Mononuclear cell (primary cell): ENCODE measurements at regions not wholly inside any gene's neighbourhood (a gene's known extent, or its start where the extent isn't known, plus 50 kb on each side); places are given as distances from the start of the nearest gene placed in this dataset.
"Not testable (repeated sequence)": the region's sequence is repeated elsewhere in the genome, so short reads cannot be mapped to it uniquely, and the experiment has no call there.

Experiments
- H3K27me3 ChIP-seq: 2 replicates; pipeline ENCODE4 v1.6.0; 2011; ENCODE audit warnings: low read length, control low read depth; ENCODE audit not compliant: insufficient read depth
- H3K4me1 ChIP-seq: 2 replicates; pipeline ENCODE4 v1.5.1; 2011; ENCODE audit warnings: mild to moderate bottlenecking, low read length, control low read depth; ENCODE audit not compliant: insufficient read depth
- H3K4me3 ChIP-seq: 2 replicates; pipeline ENCODE4 v1.5.1; 2011; ENCODE audit warnings: mild to moderate bottlenecking, low read length, moderate library complexity
- H3K9me3 ChIP-seq: 2 replicates; pipeline ENCODE4 v1.5.1; 2011; ENCODE audit warnings: low read depth, mild to moderate bottlenecking, control low read depth, low read length

GRCh38 chr5:91269198-91269597, 113.9 kb downstream of the ARRDC3 start:
- Histone ChIP-seq H3K27me3 (no peaks in the 10 kb centered on the region), H3K4me1 (peaks cover 14% of the 10 kb centered on the region), H3K9me3 (no peaks in the 10 kb centered on the region), H3K4me3 (no peak overlapping the region)

- H3K27me3 ChIP-seq = no peaks in the 10 kb centered on the region
- H3K4me3 ChIP-seq = no peak overlapping the region
- H3K4me1 ChIP-seq = peaks cover 7% of the 10 kb centered on the region
- H3K9me3 ChIP-seq = no peaks in the 10 kb centered on the region
Observed at GRCh38 chr5:91266184-91266705, 116.9 kb downstream of the ARRDC3 start.

DNA sequence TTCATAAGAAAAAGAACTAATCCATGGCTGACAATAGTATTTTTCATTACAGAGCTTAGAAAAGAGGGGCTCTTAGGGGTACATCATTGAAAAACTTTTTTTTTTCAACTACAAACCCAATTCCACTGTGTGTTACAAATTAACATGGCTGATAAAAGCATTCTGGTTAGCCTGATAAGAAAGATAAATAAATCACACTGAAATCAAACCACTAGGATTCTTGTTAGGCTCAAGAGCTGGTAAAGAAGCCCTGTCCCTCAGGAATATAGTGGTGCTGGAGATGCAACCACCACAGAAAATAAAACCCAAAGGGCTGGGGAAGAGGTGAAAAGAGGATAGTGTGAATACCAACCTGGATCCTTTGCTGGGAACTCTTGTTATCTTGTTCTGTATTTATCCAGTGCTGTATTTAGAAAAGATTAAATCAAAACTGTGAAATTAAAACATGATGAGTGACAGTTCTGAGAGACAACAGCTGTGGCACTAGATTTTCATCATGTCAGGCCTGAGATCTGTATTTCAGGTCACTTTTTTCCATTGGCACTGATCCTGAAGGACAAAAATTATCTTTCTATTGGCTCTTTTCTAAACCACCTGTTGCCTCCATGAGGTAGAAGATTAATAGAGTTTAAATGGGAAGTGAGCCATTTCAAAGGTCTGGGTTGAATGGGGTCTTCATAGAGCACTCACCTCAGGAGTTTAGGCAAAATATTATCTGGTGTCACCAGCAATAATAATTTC, 118.6 kb downstream of the ARRDC3 start:
- Histone ChIP-seq H3K27me3 (no peaks in the 10 kb centered on the region), H3K4me1 (peaks cover 7% of the 10 kb centered on the region), H3K4me3 (no peak overlapping the region), H3K9me3 (no peaks in the 10 kb centered on the region)

DNA sequence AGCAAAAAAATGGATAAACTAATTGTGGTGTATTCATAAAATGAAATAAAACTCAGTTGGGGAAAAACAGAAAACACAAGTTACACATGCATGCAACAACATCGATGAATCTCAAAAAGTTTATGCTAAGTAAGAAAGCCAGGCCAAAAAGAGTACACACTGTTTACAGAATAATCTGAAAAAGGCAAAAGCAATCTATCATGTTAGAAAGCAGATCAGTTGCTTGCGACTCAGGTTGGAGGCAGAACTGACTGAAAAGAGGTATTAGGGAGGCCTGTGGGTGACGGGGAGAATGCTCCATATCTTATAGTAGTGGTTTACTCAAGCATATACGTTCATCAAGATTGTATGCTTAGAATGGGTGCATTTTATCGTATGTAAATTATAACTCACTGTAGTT, 119.2 kb downstream of the ARRDC3 start:
- no peaks in the 10 kb centered on the region for H3K27me3 ChIP-seq
- peaks cover 1% of the 10 kb centered on the region for H3K4me1 ChIP-seq
- H3K9me3 ChIP-seq = no peaks in the 10 kb centered on the region
- H3K4me3 ChIP-seq = no peak overlapping the region

DNA sequence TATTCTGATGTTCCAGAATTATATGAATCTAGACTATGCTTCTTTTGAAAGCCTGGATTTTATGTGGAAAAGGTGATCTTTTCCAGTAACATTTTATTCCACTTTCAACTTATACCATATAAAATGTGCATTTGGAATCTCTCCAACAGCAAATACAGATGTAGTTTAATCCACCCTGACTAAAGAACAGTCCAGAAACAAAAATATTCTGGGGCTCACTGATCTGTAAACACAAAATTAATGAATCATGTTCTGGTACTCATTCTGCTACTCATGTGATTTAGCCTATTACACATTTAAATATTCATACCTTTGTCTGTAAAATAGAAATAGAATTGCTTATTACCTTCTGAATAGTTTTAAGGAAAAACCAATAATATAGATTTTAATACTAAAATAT, 125.8 kb downstream of the ARRDC3 start:
- no peaks in the 10 kb centered on the region for H3K27me3 ChIP-seq

DNA sequence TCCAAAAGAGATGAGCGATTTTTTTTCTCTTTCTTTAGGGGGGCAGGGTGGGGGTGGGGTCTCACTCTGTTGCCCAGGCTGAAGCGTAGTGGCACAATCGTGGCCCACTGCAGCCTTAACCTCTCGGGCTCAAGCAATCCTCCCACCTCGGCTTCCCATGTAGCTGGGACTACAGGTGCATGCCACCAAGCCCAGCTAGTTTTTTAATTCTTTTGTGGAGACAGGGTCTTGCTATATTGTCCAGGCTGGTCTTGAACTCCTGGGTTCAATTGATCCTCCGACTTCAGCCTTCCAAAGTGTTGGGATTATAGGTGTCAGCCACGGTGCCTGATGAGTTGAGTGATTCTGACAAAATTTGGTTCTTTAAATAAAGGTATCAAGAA, 127.0 kb downstream of the ARRDC3 start:
- no peaks in the 10 kb centered on the region for H3K4me1 ChIP-seq

More for the DNA sequence above, 125.8 kb downstream of the ARRDC3 start:
- H3K4me1 ChIP-seq = no peaks in the 10 kb centered on the region
- H3K9me3 ChIP-seq = no peaks in the 10 kb centered on the region
- no peak overlapping the region for H3K4me3 ChIP-seq

GRCh38 chr5:91255396-91256141, 127.5 kb downstream of the ARRDC3 start:
- H3K4me1 ChIP-seq = no peaks in the 10 kb centered on the region
- no peak overlapping the region for H3K4me3 ChIP-seq
- H3K27me3 ChIP-seq = no peaks in the 10 kb centered on the region
- no peaks in the 10 kb centered on the region for H3K9me3 ChIP-seq

More for the DNA sequence above, 127.0 kb downstream of the ARRDC3 start:
- H3K9me3 ChIP-seq = no peaks in the 10 kb centered on the region
- H3K27me3 ChIP-seq = no peaks in the 10 kb centered on the region
- no peak overlapping the region for H3K4me3 ChIP-seq

- Histone ChIP-seq H3K4me3 (no peak overlapping the region), H3K4me1 (no peaks in the 10 kb centered on the region), H3K9me3 (no peaks in the 10 kb centered on the region), H3K27me3 (no peaks in the 10 kb centered on the region)
Observed at GRCh38 chr5:91252916-91253315, 130.2 kb downstream of the ARRDC3 start.

GRCh38 chr5:91245871-91246270, 137.2 kb downstream of the ARRDC3 start:
- H3K9me3 ChIP-seq = peaks cover 10% of the 10 kb centered on the region
- peaks cover 4% of the 10 kb centered on the region for H3K27me3 ChIP-seq
- H3K4me3 ChIP-seq = no peak overlapping the region
- H3K4me1 ChIP-seq = no peaks in the 10 kb centered on the region

GRCh38 chr5:91245074-91245452, 138.1 kb downstream of the ARRDC3 start:
- H3K4me3 ChIP-seq = no peak overlapping the region
- no peaks in the 10 kb centered on the region for H3K4me1 ChIP-seq
- H3K9me3 ChIP-seq = peaks cover 10% of the 10 kb centered on the region
- peaks cover 4% of the 10 kb centered on the region for H3K27me3 ChIP-seq

GRCh38 chr5:91244380-91245073, 138.6 kb downstream of the ARRDC3 start:
- no peak overlapping the region for H3K4me3 ChIP-seq
- peaks cover 4% of the 10 kb centered on the region for H3K27me3 ChIP-seq
- H3K4me1 ChIP-seq = no peaks in the 10 kb centered on the region
- H3K9me3 ChIP-seq = peaks cover 10% of the 10 kb centered on the region

GRCh38 chr5:91243852-91244251, 139.3 kb downstream of the ARRDC3 start:
- no peaks in the 10 kb centered on the region for H3K4me1 ChIP-seq
- H3K27me3 ChIP-seq = peaks cover 4% of the 10 kb centered on the region
- H3K9me3 ChIP-seq = peaks cover 10% of the 10 kb centered on the region
- H3K4me3 ChIP-seq = no peak overlapping the region

- peaks cover 10% of the 10 kb centered on the region for H3K9me3 ChIP-seq
- no peak overlapping the region for H3K4me3 ChIP-seq
- peaks cover 4% of the 10 kb centered on the region for H3K27me3 ChIP-seq
- no peaks in the 10 kb centered on the region for H3K4me1 ChIP-seq
Observed at GRCh38 chr5:91243286-91243685, 139.8 kb downstream of the ARRDC3 start.

GRCh38 chr5:91241460-91241859, 141.7 kb downstream of the ARRDC3 start:
- H3K27me3 ChIP-seq, H3K4me3 ChIP-seq, H3K4me1 ChIP-seq: not testable (repeated sequence)
- H3K9me3 ChIP-seq = peaks cover 10% of the 10 kb centered on the region

DNA sequence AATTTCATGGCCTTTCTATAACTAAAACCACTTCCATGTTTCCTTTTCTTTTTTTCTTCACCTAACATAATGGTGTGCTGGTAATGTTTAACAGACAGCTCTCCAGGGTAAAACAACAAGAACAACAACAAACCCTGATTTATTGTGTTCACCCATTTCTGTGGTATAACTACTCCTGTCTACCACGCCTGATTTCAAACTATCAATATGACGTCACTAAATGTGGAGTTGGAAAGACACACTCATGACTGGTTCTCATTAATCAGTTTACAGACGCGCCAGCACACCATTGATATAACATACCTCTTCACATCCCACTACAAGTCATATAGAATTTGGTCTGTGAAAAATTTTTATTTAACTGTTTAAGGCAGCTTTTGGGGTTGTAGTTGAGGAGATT, 142.9 kb downstream of the ARRDC3 start:
- H3K4me1 ChIP-seq = no peaks in the 10 kb centered on the region
- H3K27me3 ChIP-seq = peaks cover 4% of the 10 kb centered on the region
- peaks cover 10% of the 10 kb centered on the region for H3K9me3 ChIP-seq
- no peak overlapping the region for H3K4me3 ChIP-seq
